Dermis blood vessel endothelial cell (primary cell): ENCODE measurements at regions not wholly inside any gene's neighbourhood (a gene's known extent, or its start where the extent isn't known, plus 50 kb on each side); places are given as distances from the start of the nearest gene placed in this dataset.
"Not testable (repeated sequence)": the region's sequence is repeated elsewhere in the genome, so short reads cannot be mapped to it uniquely, and the experiment has no call there.

Source experiments
- DNase-seq: peaks from one replicate; pipeline ENCODE4 v3.0.0; 2010

- no peak for DNase-seq
Measured at GRCh38 chr2:35794796-35795450, 560.7 kb upstream of the CRIM1 start.

- DNase-seq, result no peak
Measured at GRCh38 chr2:35790292-35790691, 565.3 kb upstream of the CRIM1 start.

- no peak for DNase-seq
Measured at GRCh38 chr2:35788543-35788942, 567.0 kb upstream of the CRIM1 start.

GRCh38 chr2:35787302-35788031, 568.1 kb upstream of the CRIM1 start:
- DNase-seq, result peak; percentile 65

- no peak for DNase-seq
Measured at GRCh38 chr2:35785564-35785963, 570.0 kb upstream of the CRIM1 start.

- DNase-seq, result no peak
Measured at GRCh38 chr2:35784777-35785176, 570.8 kb upstream of the CRIM1 start.

GRCh38 chr2:35783723-35784122, 571.9 kb upstream of the CRIM1 start:
- peak; percentile 1 for DNase-seq

- DNase-seq, result no peak
Measured at GRCh38 chr2:35741556-35741955, 614.0 kb upstream of the CRIM1 start.

- no peak for DNase-seq
Measured at GRCh38 chr2:35731674-35732073, 623.9 kb upstream of the CRIM1 start.

GRCh38 chr2:35714883-35715282, 640.7 kb upstream of the CRIM1 start:
- no peak for DNase-seq

- no peak for DNase-seq
Measured at GRCh38 chr2:35708411-35708923, 647.1 kb upstream of the CRIM1 start.

GRCh38 chr2:35688309-35688708, 667.3 kb upstream of the CRIM1 start:
- DNase-seq, result no peak

GRCh38 chr2:35651688-35652323, 703.8 kb upstream of the CRIM1 start:
- no peak for DNase-seq

- DNase-seq, result no peak
Measured at GRCh38 chr2:35614640-35615039, 740.9 kb upstream of the CRIM1 start.

GRCh38 chr2:35606394-35606793, 749.2 kb upstream of the CRIM1 start:
- peak; percentile 0 for DNase-seq

- no peak for DNase-seq
Measured at GRCh38 chr2:35598310-35598709, 757.3 kb upstream of the CRIM1 start.

GRCh38 chr2:35591886-35592285, 763.7 kb upstream of the CRIM1 start:
- no peak for DNase-seq

GRCh38 chr2:35585972-35586371, 769.6 kb upstream of the CRIM1 start:
- no peak for DNase-seq

GRCh38 chr2:35582637-35583036, 772.9 kb upstream of the CRIM1 start:
- no peak for DNase-seq

- DNase-seq, result no peak
Measured at GRCh38 chr2:35580956-35581355, 774.6 kb upstream of the CRIM1 start.

GRCh38 chr2:35568574-35568973, 787.0 kb upstream of the CRIM1 start:
- DNase-seq, result not testable (repeated sequence)

GRCh38 chr2:35562488-35562887, 793.1 kb upstream of the CRIM1 start:
- DNase-seq, result no peak

- no peak for DNase-seq
Measured at GRCh38 chr2:35548171-35548570, 807.4 kb upstream of the CRIM1 start.

GRCh38 chr2:35545301-35545700, 810.3 kb upstream of the CRIM1 start:
- no peak for DNase-seq
